ENCODE measurements at regions not wholly inside any gene's neighbourhood (a gene's known extent, or its start where the extent isn't known, plus 50 kb on each side); places are given as distances from the start of the nearest gene placed in this dataset.

DNA sequence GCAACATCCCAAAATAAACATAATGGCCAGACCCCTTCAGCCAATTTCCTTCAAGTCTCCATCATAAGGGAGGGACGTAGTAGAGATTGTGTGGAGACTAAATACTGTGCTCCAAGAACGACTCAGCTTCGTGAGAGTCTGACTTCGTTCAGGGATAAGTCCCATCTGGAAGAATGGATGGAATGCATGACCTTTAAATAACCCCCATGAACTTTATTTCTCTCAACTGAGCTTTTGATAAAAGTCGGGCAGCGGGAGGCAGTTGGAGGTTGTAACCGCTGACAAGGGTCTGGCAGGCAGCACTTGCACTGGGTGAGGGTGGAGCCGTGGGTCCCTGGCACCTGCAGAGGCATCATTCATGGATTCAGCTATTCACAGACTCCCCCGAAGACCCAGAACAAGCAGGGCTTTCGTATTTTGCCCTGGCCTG lies 115.9 kb downstream of the ZFP36L2 start:
- in situ Hi-C loops (cut with HindIII; ENCODE audit: low sequenced_read_pairs), result loop anchor here (5.0 to 10.0 kb wide), 2 partner anchors 38 to 276 kb away; no protein-coding TSS in a partner anchor

DNA sequence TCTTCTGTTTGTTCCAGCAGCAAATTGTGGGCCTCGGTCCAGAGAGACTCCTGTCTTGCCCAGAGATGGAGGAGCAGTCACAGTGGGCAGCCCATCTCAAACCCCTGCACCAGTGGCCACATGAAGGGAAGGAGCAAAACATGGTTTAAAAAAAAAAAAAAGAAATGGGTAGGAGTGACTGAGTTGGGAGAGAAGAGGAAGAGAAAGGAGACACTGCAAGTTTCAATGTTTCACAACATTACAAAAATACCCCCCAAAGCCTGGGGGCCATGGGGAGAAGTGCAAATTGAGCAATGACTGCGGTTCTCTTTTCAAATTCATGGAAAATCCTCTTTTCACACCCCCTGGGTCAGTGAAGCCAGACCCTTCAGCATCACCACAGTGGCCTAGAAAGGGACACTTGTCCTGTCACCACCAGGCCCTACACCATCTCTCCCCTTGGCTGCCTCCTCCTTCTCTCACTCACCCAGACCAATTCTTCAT lies 117.1 kb downstream of the ZFP36L2 start:
- in situ Hi-C loops (cut with HindIII; ENCODE audit: low sequenced_read_pairs), result no loop called here

DNA sequence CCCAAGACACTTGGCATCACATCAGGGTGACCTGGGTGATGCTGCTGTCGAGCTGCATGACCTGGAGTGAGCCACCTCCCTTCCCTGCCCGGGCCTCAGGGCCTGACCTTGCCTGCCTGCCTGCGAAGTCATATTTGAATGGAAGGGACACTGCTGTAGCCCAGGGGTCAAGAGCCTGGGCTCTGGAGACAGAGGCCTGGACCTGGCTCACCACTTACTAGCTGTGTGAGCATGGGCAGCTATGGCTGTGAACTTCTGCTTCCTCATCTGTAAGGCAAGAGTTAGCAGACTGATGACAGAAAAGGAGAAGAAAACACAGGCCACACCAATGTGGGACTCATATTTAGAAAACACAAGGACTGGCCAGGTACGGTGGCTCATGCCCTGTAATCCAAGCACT lies 118.7 kb downstream of the ZFP36L2 start:
- in situ Hi-C loops (cut with HindIII; ENCODE audit: low sequenced_read_pairs), result no loop called here

DNA sequence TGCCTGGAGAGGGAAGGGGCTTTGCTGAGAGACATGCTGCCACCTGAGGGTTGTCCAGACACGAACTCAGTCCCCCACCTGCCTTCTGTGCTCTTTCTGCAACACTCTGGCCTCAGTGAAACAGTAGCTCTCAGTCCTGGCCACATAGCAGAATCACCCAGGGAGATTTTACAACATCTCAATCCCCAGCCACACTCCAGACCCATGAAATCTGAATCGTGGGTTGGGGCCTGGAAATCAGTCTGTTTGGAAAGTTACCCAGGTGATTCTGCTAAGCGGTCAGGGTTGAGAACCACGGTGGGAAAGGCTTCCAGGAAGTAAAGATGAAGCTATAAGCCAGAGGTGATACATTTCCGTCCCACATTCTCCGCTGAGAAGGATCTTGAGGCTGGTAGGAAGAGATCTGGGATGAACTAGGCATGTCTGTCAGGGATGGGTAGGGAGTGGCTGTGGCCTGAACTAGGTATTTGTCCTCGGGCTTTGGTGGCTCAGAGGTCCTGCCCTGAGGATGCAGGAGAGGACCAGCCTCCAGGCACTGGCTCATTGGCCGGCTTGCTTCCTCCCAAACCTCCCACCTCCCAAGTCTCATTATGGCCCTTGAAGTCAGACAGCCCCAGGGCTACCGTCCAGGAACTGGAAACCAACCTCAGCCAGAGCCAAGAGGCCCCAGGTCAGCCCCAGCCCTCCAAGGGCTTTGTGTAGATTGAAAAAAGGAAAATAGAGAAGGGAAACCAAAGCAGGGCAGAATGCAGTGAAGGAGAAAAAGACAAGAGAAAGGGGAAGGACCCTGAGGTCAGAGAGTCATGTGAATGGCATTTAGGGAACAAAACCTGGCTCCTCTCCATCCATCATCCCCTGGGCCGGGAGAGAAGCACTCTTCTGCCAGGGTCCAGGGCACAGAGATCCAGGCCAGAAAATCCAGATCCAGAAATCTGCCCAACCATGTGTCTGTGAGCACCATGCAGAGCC lies 119.6 kb downstream of the ZFP36L2 start:
- in situ Hi-C loops (cut with HindIII; ENCODE audit: low sequenced_read_pairs), result no loop called here

DNA sequence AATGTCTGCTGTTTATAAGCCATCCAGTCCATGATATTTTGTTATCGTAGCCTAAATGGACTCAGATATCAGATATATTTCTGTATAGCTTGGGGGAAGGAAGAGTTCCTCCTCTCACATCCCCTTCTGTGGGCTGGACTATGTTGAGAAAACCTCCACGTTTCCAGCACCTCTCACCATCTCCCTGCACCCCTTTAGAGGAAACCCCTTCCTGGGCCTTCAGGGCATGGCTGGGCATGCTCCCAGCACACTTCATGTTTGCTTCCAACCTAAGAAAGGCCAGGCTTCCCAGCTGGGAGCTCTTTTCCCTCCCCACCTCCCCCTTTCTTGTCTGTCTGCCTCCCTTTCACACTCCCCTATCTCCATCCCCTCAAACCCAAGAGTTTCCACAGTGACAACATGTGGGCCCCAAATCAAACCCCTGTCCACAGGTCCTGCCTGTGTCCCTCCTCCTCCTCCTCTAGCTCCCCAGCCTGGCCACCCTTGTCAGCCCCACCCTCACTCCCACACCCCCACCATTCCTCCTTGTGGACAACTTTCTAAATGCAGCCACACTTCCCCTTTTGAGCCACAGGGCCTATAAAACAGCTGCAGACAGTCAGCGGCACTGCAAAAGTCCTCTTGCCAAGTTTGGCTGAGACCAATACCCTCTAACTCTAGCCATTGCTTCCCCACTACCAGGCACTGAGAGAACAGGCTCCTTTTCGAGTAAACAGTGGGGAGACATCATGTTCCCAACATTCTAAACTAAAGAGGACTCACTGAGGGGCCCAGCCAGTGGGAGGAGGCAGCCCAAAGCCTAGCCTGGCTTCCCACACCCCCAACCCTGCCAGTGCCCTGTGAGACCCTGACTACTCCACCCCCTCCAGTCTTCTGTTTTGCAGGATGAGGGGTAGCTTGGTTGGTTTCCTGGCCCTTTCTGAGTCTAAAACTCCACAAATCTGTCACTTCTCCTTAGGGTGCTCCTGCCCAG lies 120.5 kb downstream of the ZFP36L2 start:
- in situ Hi-C loops (cut with HindIII; ENCODE audit: low sequenced_read_pairs), result no loop called here

DNA sequence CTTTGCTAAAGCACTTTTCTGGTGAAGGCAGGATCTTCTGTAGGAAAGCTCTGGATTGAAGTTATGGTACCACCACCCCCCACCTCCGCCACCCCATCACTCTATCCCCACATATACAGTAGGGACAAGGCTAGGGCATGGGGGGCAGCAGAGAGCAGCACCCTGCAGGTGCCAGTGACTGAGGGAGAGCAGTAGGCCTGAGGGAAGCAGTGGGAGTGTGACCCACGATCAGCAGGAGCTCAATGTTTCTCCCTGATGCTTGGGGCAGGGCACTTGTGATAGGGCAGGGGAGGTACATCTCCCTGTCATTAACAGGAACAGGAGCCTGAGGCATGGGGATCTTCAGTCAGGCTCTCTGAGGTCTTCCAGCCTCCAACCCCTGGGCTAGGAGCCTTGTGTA lies 121.6 kb downstream of the ZFP36L2 start:
- in situ Hi-C loops (cut with HindIII; ENCODE audit: low sequenced_read_pairs), result no loop called here

DNA sequence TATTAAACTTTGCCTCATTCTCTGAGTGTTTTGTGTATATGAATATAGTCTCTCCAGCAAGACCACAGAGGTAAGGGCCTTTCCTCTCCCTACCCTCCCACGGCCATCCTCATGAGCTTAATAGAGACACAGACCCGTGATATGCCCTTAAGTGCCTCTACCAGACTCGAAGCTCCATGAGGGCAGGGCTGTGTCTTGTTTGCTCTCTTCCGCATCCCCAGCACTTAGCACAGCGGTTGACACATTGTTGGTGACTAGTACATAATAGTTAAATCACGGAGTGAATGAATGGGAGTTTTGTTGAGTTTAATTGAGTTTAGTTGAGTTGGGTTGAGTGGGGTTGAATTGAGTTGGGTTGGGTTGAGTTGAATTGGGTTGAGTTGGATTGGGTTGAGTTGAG lies 122.3 kb downstream of the ZFP36L2 start:
- in situ Hi-C loops (cut with HindIII; ENCODE audit: low sequenced_read_pairs), result no loop called here

DNA sequence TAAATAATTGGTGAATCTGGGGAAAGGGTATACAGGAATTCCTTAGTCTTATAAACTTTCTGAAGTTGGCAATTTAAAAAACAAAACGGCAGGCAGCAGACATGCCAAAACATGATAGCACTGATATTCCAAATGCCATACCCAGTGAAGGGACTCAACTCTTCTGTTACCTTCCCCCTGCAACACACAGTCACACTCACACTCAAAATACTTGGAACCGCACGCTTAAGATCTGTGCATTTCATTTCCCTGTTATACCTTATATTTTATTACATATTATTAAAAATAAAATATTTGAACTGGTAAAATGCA lies 123.4 kb downstream of the ZFP36L2 start:
- in situ Hi-C loops (cut with HindIII; ENCODE audit: low sequenced_read_pairs), result no loop called here

DNA sequence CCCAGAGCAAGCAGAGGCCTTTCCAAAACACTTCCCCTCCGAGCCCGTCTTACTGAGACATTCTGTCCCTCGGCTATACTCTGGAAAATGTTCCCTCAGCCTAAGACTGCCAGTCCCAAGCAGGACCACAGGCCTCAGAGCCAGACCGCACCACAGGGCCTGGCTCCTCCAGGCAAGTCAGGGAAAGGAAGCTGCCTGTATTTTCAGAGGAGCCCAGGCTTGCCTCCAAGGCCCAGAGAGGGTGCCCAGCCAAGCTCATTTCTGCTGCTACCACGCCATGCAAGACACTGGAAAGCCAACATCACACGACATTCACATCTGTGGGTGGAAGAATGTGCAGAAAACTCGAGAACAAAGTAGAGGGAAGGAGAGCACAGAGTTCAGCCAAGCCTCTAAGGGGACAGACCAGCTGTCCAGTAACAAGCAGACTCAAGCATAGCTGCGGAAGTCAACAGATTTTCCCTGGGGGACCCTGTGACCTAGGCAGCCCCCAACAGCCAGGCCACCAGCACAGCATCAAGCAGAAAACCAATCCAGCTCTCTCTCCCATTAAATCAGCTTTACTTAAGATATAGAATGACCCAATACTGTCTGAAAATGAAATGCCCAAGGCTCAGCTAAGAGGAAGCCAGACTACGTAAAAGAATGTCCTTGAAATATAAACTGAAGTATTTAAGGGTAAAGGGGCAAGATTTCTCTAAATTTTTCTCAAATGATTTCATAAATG lies 123.9 kb downstream of the ZFP36L2 start:
- in situ Hi-C loops (cut with HindIII; ENCODE audit: low sequenced_read_pairs), result no loop called here

DNA sequence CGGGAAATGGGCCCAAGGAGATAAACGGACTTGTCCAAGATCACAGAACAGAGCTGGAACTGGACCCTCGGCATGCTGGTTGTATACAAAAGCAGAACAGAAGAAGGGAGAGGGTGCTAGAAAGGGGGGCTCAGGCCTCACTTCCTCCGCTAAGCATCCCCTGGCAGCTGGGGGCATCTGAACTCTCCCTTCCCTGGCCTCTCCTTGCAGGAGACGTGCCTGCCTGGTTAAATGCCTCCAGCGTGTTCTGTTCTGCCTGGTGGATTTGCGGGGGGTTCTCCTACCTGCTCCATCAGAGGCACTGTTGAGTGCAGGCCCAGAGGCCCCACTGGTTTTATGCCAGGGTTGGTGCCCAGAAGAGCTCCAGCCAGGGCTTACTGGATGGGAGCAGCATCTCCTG lies 124.7 kb downstream of the ZFP36L2 start:
- in situ Hi-C loops (cut with HindIII; ENCODE audit: low sequenced_read_pairs), result no loop called here

DNA sequence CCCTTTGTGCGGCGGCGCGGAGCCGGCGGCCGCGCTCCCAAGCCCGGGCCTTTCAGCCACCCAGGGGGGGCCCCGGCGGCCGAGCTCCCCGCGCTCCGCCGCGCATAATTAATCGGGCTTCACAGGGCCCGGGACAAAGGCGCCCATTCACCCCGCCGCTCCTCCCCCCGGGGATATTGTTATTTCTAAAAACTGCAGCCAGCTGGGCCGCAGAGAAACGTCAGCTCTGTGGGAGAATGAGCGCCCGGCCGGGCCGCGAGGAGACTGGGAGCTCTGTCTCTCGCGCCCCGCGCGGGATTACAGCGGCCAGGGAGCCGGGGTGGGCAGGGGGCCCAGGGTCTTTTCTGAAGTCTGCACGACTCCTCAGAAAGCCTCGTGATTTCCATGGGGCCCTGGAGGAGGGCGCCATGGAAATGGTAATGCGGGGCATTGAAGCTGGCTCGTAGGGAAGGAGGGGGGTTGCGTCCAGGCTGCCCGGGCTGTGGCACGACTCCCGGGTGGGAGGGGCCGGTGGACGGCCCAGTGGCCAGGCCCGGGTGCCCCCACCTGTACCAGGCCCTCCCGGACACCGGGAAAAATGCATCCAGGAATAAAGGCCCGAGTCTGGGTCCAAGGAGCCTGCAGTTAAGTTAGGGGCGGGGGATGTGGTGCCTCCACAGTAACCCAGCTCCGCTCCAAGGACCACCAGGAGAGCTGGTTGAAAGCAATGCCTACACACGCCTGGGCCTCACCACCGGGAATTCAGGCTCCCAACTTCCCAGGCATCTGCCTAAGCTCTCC lies 125.3 kb downstream of the ZFP36L2 start:
- in situ Hi-C loops (cut with HindIII; ENCODE audit: low sequenced_read_pairs), result no loop called here

DNA sequence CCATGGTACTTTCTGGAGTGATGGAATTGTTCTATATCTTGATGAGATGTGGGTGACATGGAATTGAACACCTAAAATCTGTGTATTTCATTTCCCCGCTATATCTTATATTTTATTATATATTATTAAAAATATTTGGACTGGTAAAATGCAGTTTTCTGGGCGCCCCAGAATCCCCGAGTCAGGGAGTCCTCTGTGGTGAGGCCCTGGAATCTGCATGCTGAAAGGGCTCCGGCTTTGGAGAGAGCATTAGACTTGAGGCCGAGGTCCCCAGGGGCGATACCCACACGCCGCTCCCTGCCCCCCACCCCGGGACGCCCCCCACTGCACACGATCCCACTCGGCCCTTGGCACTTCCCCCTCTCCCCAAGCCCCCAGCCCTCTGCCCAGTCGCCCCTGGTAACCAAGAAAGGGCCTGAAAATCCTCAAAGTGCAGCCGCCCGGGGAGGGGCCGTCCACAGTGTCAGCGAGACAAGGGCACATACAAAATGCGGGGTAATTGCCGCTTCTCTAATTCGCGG lies 126.0 kb downstream of the ZFP36L2 start:
- in situ Hi-C loops (cut with HindIII; ENCODE audit: low sequenced_read_pairs), result no loop called here

DNA sequence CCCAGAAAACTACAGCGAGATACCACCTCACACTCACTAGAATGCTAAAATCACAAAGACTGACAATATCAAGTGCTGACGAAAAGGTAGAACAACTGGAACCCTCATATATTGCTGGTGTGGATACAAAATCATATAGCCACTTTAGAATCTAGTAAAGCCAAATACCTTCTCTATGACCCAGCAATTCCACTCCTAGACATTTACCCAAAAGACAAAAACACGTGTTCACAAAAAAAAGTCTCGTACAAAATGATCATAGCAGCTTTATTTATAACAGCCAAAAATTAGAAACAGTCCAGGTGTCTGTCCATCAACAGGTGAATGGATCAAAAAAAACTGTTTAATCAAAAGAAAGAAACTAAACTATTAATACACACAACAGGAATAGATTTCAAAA lies 126.6 kb downstream of the ZFP36L2 start:
- in situ Hi-C loops (cut with HindIII; ENCODE audit: low sequenced_read_pairs), result no loop called here

DNA sequence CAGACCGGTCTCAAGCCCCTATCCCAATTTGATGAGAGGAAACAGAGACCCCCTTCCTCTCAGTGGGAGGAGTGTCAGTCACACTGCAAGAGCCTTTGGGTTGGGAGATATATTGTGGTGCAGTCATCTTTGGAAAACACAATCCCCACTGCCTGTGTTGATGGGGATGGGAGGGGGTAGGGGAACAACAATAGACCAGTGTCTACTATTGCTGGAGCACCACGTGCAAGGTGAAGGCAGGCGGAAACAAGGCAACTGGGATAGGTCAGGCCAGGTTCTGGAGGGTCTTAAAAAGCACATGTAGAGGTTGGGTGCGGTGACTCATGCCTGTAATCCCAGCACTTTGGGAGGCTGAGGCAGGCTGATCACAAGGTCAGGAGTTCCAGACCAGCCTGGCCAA lies 127.9 kb downstream of the ZFP36L2 start:
- in situ Hi-C loops (cut with HindIII; ENCODE audit: low sequenced_read_pairs), result no loop called here

DNA sequence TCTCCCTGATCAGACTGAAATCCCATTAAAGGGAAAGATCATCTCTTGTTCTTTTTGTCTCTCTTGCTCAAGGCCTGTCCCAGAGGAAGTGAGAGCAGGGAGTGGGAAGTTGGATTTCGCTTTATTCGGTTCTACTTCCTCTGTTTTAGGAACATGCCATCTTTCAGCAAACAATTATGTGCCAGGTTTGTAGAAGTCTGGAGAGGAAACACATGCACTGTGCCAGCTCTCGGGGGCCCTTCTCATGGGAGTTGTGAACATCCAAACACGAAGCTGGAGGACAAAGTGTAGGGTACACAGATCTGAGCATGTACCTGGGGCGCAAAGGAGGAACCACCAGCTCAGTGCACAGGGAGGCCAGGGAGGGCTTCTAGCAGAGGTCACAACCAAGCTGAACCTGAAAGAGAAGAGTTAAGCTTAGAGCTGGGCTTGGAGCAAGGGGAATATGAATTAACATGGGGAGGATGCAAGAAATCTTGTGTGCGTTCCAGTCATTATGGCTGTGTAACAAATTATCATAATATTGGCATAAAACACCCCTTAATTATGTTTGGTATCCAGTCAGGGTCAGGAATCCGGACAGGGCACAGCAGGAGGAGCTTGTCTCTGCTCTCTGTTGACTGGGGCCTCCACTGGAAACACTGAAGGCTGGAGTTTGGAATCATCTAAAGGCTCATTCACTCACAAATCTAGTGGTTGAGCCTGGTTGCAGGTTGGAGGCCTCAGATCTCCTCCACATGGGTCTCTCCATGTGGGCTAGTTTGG lies 128.6 kb downstream of the ZFP36L2 start:
- in situ Hi-C loops (cut with HindIII; ENCODE audit: low sequenced_read_pairs), result no loop called here

DNA sequence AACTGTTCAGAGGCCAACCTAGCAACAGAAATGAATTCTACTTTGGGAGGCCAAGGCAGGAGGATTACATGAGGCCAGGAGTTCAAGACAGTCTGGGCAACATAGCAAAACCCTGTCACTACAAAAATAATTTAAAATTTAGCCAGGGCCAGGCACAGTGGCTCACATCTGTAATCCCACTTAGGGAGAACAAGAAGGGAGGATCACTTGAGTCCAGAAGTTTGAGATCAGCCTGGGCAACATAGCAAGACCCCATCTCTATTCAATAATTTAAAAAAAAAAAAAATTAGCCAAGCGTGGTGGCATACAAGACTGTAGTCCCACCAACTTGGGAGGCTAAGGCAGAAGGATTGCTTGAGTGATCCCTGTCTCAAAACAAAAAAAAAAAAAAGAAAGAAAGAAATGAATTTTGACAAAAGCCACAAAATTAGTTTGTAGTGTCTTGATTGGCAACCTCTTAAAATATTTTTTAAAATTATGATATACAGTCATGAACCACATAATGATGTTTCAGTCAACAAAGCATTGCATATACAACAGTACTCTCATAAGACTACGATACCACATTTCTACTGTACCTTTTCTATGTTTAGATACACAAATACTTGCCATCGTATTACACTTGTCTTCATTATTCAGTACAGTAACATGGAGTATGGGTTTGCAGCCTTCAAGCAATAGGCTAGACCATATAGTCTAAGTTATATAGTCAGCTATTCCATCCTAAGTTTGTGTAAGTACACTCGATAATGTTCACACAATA lies 130.7 kb downstream of the ZFP36L2 start:
- in situ Hi-C loops (cut with HindIII; ENCODE audit: low sequenced_read_pairs), result no loop called here

DNA sequence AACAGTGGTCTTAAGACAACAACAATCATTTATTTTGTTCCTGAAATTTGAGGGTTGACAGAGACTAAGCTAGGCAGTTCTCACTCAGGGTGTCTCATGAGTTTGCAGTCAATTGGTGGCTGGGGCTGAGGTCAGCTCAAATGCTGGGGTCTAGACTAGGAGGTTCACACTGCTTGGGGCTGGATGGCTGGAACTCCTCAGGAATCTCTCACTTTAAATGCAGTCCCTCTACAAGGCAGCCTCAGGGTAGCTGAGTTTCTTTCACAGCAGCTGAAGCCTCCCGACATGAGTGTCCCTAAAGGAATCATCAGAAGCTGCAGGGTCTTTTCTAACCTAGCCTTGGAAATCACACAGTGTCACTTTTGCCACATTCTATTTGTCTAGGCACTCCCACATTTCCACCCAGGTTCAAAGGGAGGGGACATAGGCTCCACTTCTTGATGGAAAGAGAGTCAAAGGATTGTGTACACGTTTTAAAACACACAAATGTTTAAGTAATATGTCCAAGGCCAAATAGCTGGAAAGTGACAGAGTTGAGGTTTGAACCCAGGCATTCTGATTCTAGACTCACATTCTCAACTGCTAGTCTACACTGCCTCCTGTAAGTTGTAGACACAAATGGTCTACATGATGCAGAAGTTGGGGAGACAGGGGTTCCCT lies 133.8 kb downstream of the ZFP36L2 start:
- in situ Hi-C loops (cut with HindIII; ENCODE audit: low sequenced_read_pairs), result no loop called here

DNA sequence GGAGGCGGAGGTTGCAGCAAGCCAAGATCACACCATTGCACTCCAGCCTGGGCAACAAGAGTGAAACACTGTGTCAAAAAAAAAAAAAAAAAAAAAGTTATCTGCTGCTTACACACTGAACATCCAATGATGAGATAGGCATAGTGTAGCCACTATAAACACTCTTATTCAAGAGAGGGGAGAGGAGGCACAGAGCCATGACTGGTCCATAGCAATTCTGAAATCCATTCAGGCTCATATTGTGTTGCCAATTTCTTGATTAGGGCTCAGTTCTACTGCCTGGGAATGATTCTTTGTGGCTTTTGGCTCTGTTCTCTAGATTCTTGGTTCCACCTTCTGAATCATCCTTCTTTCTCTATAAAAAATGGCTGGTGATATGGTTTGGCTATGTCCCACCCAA lies 136.1 kb downstream of the ZFP36L2 start:
- in situ Hi-C loops (cut with HindIII; ENCODE audit: low sequenced_read_pairs), result no loop called here
